ENCODE measurements at regions not wholly inside any gene's neighbourhood (a gene's known extent, or its start where the extent isn't known, plus 50 kb on each side); places are given as distances from the start of the nearest gene placed in this dataset.
"Not testable (repeated sequence)": the region's sequence is repeated elsewhere in the genome, so short reads cannot be mapped to it uniquely, and the experiment has no call there.

DNA sequence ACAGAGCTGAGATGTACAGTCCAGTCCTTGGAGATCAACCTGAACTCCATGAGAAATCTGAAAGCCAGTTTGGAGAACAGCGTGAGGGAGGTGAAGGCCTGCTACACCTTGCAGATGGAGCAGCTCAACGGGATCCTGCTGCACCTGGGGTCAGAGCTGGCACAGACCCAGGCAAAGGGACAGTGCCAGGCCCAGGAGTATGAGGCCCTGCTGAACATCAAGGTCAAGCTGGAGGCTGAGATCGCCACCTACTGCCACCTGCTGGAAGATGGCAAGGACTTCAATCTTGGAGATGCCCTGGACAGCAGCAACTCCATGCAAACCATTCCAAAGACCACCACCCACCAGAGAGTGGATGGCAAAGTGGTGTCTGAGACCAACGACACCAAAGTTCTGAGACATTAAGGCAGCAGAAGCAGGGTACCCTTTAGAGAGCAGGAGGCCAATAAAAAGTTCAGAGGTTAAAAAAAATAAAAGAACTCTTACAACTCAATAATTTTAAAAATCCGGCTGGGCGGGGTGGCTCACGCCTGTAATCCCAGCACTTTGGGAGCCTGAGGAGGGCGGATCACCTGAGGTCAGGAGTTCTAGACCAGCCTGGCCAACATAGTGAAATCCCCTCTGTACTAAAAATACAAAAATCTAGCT is 69.9 kb upstream of the RTL6 start:
- Histone ChIP-seq H3F3A (ENCODE audit: insufficient read depth) (no peaks in the 10 kb centered on the region), H3K9ac (ENCODE audit: low read length) (no peak overlapping the region), H3K9me3 (ENCODE audit: insufficient read depth, low read length) (no peaks in the 10 kb centered on the region), H3K9me2 (replicated peaks; ENCODE audit: insufficient read depth, low read length) (no peaks in the 10 kb centered on the region), H3K4me2 (ENCODE audit: low read depth, low read length, poor library complexity, severe bottlenecking) (no peak overlapping the region), H3K36me3 (ENCODE audit: low read length) (no peaks in the 10 kb centered on the region), H3K79me2 (ENCODE audit: insufficient read depth, low read length) (no peaks in the 10 kb centered on the region), H2AFZ (ENCODE audit: low read depth, low read length, severe bottlenecking) (no peak overlapping the region), H3K27ac (ENCODE audit: low read depth, low read length) (no peak overlapping the region), H3K27me3 (ENCODE audit: low read length) (no peaks in the 10 kb centered on the region), H3K4me3 (ENCODE audit: insufficient read depth, low read length, poor library complexity, severe bottlenecking) (no peak overlapping the region), H4K20me1 (ENCODE audit: low read depth, low read length) (no peaks in the 10 kb centered on the region)
- no peak for TF ChIP-seq EZH2phosphoT487 (conservative IDR thresholded peaks at IDR 0.05; ENCODE audit: low read length)
- TF ChIP-seq, protein P1, sequence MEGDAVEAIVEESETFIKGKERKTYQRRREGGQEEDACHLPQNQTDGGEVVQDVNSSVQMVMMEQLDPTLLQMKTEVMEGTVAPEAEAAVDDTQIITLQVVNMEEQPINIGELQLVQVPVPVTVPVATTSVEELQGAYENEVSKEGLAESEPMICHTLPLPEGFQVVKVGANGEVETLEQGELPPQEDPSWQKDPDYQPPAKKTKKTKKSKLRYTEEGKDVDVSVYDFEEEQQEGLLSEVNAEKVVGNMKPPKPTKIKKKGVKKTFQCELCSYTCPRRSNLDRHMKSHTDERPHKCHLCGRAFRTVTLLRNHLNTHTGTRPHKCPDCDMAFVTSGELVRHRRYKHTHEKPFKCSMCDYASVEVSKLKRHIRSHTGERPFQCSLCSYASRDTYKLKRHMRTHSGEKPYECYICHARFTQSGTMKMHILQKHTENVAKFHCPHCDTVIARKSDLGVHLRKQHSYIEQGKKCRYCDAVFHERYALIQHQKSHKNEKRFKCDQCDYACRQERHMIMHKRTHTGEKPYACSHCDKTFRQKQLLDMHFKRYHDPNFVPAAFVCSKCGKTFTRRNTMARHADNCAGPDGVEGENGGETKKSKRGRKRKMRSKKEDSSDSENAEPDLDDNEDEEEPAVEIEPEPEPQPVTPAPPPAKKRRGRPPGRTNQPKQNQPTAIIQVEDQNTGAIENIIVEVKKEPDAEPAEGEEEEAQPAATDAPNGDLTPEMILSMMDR (IDR thresholded peaks at IDR 0.05; ENCODE audit: insufficient read depth, low read length, poor library complexity, severe bottlenecking), result peak; percentile 28

DNA sequence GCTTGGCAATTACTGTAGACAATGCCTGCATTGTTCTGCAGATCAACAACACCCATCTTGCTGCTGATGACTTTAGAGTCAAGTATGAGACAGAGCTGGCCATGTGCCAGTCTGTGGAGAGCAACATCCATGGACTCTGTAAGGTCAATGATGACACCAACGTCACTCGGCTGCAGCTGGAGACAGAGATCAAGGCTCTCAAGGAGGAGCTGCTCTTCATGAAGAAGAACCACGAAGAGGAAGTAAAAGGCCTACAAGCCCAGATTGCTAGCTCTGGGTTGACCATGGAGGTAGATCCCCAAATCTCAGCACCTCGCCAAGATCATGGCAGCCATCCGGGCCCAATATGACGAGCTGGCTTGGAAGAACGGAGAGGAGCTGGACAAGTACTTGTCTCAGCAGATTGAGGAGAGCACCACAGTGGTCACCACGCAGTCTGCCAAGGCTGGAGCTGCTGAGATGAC is 69.4 kb upstream of the RTL6 start:
- H3K79me2 ChIP-seq (ENCODE audit: insufficient read depth, low read length); H3F3A ChIP-seq (ENCODE audit: insufficient read depth); H3K9me3 ChIP-seq (ENCODE audit: insufficient read depth, low read length); H2AFZ ChIP-seq (ENCODE audit: low read depth, low read length, severe bottlenecking); H3K36me3 ChIP-seq (ENCODE audit: low read length); H4K20me1 ChIP-seq (ENCODE audit: low read depth, low read length); H3K9ac ChIP-seq (ENCODE audit: low read length); H3K4me3 ChIP-seq (ENCODE audit: insufficient read depth, low read length, poor library complexity, severe bottlenecking); H3K4me2 ChIP-seq (ENCODE audit: low read depth, low read length, poor library complexity, severe bottlenecking); H3K27me3 ChIP-seq (ENCODE audit: low read length); H3K27ac ChIP-seq (ENCODE audit: low read depth, low read length); H3K9me2 ChIP-seq (replicated peaks; ENCODE audit: insufficient read depth, low read length): not testable (repeated sequence)

DNA sequence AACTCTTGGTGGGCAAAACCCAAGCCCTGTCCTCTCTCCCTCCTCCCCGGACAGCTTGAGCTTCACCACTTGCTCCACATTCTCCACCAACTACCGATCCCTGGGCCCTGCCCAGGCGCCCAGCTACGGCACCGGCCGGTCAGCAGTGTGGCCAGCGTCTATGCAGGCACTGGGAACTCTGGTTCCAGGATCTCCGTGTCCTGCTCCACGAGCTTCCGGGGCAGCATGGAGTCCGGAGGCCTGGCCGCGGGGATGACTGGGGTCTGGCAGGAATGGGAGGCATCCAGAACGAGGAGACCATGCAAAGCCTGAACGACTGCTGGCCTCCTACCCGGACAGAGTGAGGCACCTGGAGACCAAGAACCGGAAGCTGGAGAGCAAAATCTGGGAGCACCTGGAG is 68.9 kb upstream of the RTL6 start:
- H3K27me3 ChIP-seq (ENCODE audit: low read length), result no peaks in the 10 kb centered on the region

DNA sequence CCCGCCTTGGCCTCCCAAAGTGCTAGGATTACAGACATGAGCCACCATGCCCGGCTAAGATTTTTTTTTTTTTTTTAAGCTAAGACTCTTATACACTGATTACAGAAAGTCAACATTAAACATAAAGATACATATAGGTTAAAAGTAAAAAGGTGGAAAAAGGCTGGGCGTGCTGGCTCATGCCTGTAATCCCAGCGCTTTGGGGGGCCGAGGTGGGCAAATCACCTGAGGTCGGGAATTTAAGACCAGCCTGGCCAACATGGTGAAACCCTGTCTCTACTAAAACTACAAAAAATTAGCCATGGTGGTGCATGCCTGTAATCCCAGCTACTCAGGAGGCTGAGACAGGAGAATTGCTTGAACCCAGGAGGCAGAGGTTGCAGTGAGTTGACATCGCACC is 64.6 kb upstream of the RTL6 start:
- not testable (repeated sequence) for H3K36me3 ChIP-seq (ENCODE audit: low read length); H2AFZ ChIP-seq (ENCODE audit: low read depth, low read length, severe bottlenecking); H4K20me1 ChIP-seq (ENCODE audit: low read depth, low read length); H3K27ac ChIP-seq (ENCODE audit: low read depth, low read length); H3K4me2 ChIP-seq (ENCODE audit: low read depth, low read length, poor library complexity, severe bottlenecking); H3K4me3 ChIP-seq (ENCODE audit: insufficient read depth, low read length, poor library complexity, severe bottlenecking); H3K9ac ChIP-seq (ENCODE audit: low read length); H3F3A ChIP-seq (ENCODE audit: insufficient read depth); H3K9me3 ChIP-seq (ENCODE audit: insufficient read depth, low read length); H3K9me2 ChIP-seq (replicated peaks; ENCODE audit: insufficient read depth, low read length); H3K27me3 ChIP-seq (ENCODE audit: low read length); H3K79me2 ChIP-seq (ENCODE audit: insufficient read depth, low read length)

More for the DNA sequence above, 68.9 kb upstream of the RTL6 start:
- no peak overlapping the region for H3K9ac ChIP-seq (ENCODE audit: low read length)
- no peaks in the 10 kb centered on the region for H3K79me2 ChIP-seq (ENCODE audit: insufficient read depth, low read length)
- no peak overlapping the region for H3K4me3 ChIP-seq (ENCODE audit: insufficient read depth, low read length, poor library complexity, severe bottlenecking)
- no peaks in the 10 kb centered on the region for H3K9me2 ChIP-seq (replicated peaks; ENCODE audit: insufficient read depth, low read length)
- no peak overlapping the region for H3K27ac ChIP-seq (ENCODE audit: low read depth, low read length)
- no peaks in the 10 kb centered on the region for H3K9me3 ChIP-seq (ENCODE audit: insufficient read depth, low read length)
- TF ChIP-seq, protein P1 (IDR thresholded peaks at IDR 0.05; ENCODE audit: insufficient read depth, low read length, poor library complexity, severe bottlenecking), result no peak
- TF ChIP-seq EZH2phosphoT487 (conservative IDR thresholded peaks at IDR 0.05; ENCODE audit: low read length), result no peak
- no peaks in the 10 kb centered on the region for H4K20me1 ChIP-seq (ENCODE audit: low read depth, low read length)
- H3K36me3 ChIP-seq (ENCODE audit: low read length), result no peaks in the 10 kb centered on the region
- H3K4me2 ChIP-seq (ENCODE audit: low read depth, low read length, poor library complexity, severe bottlenecking), result no peak overlapping the region
- no peaks in the 10 kb centered on the region for H3F3A ChIP-seq (ENCODE audit: insufficient read depth)
- H2AFZ ChIP-seq (ENCODE audit: low read depth, low read length, severe bottlenecking), result no peak overlapping the region
